ENCODE measurements at regions not wholly inside any gene's neighbourhood (a gene's known extent, or its start where the extent isn't known, plus 50 kb on each side); places are given as distances from the start of the nearest gene placed in this dataset.

DNA sequence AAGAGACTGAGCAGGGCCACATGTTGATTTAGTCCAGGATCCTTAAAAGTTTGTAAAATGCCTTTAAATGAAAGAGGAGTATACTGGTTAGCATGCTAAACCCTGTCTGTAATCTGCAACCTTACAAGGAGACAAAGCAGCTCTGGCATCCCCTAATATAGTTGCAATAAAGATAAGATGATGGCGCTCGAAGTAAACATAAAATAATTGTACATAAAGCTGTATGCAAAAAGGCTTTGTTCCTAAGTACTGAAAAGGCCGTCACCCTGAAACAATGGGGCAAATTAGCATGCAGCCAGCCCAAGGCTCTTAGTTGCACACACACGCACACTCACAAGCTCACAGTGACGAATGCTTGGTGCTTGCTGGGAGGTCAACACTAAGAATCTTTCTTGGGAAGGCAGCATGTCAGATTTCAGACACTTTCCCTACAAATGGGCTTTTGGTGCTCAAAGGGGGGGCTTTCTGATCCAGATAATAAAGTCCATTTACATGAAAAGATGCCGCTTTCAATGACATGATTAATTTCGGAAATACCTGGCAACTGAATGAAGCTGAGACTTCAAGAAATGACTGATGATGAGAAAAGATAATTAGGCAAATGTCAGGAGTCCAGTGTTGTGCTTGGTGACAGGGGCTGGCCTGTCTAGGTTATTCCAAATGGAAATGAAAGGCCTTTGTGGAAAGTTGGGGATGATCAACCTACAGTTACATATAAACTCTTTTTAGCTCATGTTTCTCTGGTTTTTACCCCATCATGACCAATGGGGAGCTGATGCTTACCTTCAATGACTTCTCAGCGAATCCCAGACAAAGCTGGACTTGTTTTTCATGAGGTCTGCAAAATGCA, 370.3 kb downstream of the MEIS1 start:
- no peak for DNase-seq

GRCh38 chr2:66805968-66806367, 371.0 kb downstream of the MEIS1 start:
- DNase-seq: no peak

DNA sequence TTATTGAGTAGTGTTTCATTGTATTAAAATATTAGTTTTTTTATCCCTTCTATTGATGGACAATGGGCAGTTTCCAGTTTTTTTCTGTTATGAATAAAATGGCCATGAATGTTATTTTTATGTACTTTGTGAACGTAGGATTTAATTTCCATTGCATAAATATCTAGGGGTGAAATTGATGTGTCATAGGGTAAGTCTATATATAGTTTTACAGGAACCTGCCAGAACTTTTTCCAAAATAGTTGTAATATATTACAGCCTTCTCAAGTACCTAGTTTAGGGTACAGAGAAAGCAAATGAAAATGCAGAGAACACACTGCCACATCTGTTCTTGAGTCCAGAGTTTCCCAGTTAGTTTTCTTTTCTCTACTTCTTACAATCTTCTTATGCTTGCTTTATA, 378.6 kb downstream of the MEIS1 start:
- no peak for DNase-seq

GRCh38 chr2:66813976-66814375, 379.1 kb downstream of the MEIS1 start:
- DNase-seq: no peak

DNA sequence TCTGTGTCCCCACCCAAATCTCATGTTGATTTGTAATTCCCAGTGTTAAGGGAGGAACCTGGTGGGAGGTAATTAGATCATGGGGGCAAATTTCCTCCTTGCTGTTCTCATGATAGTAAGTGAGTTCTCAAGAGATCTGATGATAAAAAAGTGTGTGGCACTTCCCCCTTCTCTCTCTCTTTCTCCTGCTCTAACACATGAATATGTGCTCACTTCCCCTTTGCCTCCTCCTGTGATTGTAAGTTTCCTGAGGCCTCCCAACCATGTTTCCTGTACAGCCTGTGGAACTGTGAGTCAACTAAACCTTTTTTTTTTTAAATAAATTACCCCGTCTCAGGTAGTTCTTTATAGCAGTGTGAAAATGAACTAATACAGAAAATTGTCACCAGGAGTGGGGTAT, 380.0 kb downstream of the MEIS1 start:
- no peak for DNase-seq

GRCh38 chr2:66815886-66816285, 381.0 kb downstream of the MEIS1 start:
- no peak for DNase-seq

DNA sequence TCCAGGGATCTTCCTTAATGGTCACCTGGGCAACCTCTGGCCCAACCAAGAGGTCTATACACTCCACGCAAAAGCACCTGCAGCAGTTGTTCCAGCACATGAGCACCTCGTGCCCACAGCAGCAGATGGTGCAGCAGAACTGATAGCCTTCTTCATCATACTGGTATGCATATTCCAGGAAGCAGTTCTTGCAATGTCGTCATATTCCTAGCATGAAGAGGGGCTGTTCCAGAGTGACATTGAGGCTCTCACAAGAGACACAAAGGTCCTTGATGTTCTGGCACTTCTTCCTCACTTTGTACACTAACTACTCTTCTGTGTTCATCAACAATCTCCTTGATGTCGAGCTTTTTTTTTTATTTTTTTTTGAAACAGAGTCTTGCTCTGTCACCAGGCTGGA, 386.2 kb downstream of the MEIS1 start:
- no peak for DNase-seq

GRCh38 chr2:66822186-66822585, 387.3 kb downstream of the MEIS1 start:
- DNase-seq: no peak

GRCh38 chr2:66824926-66825325, 390.0 kb downstream of the MEIS1 start:
- no peak for DNase-seq

GRCh38 chr2:66827851-66828250, 392.9 kb downstream of the MEIS1 start:
- no peak for DNase-seq

- DNase-seq: no peak
Observed at GRCh38 chr2:66828876-66829275, 394.0 kb downstream of the MEIS1 start.

DNA sequence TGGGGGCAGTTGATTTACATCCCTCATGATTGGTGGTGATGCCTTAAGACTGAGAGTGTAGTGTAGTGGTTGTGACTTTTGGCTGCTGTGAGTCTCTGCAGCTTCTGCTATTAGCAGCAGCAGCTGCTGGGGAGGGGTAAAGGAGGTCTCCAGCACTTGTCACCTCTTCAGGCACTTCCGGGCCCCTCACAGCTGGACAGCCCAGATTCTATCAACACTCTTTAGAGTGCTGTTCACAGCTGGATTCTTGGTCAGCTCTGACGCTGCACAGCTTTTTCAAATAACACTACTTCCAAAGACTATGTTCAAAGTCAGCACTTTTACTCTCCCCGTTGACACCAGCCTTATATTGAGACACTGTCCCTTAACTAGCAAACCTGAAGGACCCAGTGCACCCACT, 396.0 kb downstream of the MEIS1 start:
- peak; percentile 36 for DNase-seq

- DNase-seq: peak; percentile 32
Observed at GRCh38 chr2:66832646-66833435, 397.9 kb downstream of the MEIS1 start.

DNA sequence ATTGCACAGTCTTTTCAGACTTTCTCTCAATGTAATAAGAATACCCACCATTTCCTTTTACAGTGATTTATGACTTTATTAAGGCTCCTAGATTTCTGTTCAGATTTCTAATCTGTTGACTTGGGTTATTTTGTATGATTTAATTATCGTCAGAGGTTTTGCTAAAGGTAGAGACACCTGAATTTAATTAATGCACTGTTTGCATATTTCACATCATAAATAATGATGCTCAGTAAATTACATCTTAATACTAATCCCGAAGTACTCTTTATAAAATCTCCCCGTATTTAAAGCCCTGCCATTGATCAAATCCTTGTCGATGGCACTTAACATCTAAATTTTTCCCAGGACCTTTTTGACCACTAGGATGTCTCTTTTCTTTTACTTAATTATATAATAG, 399.9 kb downstream of the MEIS1 start:
- DNase-seq: no peak

- DNase-seq: no peak
Observed at GRCh38 chr2:66836851-66837250, 401.9 kb downstream of the MEIS1 start.

DNA sequence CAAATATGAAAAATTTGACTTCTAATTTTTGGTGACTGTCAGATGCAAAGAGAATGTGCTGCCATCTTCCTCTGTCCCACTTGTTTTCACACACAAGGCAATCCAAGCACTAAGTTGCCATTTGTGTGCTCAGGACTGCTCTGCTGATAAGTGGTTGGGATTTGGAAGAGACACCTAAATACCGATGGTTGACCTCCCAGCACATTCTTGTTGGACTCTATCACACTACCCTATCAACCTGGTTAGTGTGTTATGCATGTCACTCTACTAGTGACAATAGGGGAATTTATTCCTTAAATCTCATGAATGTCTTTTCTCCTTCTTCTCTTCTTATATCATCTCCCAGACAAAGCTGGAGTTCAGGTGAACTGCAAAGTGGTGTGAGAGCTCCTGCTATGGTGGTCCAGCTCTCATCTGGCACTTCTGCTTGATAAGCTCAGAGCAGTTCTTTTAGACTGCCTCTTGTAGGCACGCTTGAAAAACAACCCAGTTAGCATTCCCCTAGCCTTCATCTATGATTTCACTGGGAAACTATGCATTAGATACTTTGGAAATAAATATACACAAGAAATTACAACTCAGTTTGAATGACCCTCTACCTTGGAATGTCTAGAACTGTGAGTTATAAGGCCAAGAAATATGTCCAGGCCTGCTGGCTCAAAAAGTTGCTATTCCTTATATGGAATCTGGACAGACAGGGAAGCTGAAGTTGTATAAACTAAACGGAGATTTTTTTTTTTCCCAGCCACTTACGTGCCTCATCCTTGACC, 404.8 kb downstream of the MEIS1 start:
- no peak for DNase-seq

- DNase-seq: no peak
Observed at GRCh38 chr2:66840321-66841002, 405.5 kb downstream of the MEIS1 start.

GRCh38 chr2:66843847-66844246, 408.9 kb downstream of the MEIS1 start:
- DNase-seq: no peak

GRCh38 chr2:66845307-66845706, 410.4 kb downstream of the MEIS1 start:
- DNase-seq: no peak

DNA sequence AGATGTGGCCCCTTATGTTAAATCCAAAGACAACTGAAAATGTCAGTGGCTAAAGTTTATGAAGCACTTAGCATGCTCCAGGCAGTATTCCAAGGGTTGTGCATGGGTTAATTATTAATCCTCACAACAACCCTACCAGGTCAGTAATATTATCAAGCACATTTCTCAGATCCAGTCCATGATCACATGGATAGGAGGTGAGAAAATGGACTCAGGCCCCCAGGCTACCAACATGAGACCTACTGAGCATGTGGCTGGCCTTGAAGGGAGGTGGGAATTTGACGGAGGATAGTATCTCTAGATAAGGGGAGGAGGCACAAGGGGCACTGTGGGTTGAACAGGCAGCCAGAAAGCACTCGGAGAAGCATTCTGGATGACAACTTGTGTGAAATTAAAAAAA, 412.0 kb downstream of the MEIS1 start:
- no peak for DNase-seq

DNA sequence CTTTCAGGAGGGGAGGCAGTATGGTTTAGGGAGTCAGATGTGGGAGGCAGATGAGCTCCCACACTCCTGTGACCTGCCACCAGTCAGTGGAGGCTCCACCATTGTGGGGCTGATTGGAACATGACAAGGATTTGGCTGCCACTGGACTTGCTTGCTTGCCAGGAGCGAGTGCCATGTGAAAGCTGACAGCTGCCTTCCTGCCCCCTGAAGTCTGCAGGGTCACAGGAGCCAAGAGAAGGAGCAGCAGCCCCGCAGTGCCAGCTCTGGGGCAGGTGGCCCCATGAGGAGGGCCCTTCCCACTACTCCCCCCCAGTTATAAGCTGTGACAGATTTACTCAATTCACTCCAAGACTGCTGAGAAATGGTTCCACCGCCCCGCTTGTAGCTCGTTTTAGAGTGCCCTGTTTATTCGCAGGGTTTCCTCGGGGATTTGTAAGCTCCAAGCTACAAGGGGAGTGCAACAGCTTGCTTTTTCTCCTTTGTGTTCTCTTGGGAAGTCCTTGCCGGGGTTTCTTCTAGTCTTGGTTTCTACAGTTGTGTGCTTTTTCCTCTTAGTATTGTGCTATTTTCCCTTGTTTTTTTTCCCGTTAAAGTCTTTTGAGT, 414.3 kb downstream of the MEIS1 start:
- no peak for DNase-seq

- no peak for DNase-seq
Observed at GRCh38 chr2:66850376-66850775, 415.5 kb downstream of the MEIS1 start.

All from right hindlimb (tissue), 1 donor.